BE2C (cell line): ENCODE measurements at regions not wholly inside any gene's neighbourhood (a gene's known extent, or its start where the extent isn't known, plus 50 kb on each side); places are given as distances from the start of the nearest gene placed in this dataset.

ENCODE experiments used
- DNase-seq: peaks from one replicate; pipeline ENCODE4 v3.0.0-alpha.2; 2020
- H3K27me3 ChIP-seq: fragments of 250-450 bp; sonication (Bioruptor Pico); 2 replicates; pipeline ENCODE4 v1.5.1; 2020; ENCODE audit warnings: mild to moderate bottlenecking
- H3K36me3 ChIP-seq: fragments of 250-450 bp; sonication (Bioruptor Pico); 2 replicates; pipeline ENCODE4 v1.5.1; 2020; ENCODE audit warnings: mild to moderate bottlenecking
- H3K4me1 ChIP-seq: fragments of 250-450 bp; sonication (Bioruptor Pico); 2 replicates; pipeline ENCODE4 v1.5.1; 2020
- H3K4me3 ChIP-seq: 2 replicates; pipeline ENCODE4 v1.5.1; 2011; ENCODE audit warnings: low read depth, low read length
- H3K9me3 ChIP-seq: fragments of 250-450 bp; sonication (Bioruptor Pico); 2 replicates; pipeline ENCODE4 v1.5.1; 2020
- CTCF ChIP-seq: IDR thresholded peaks from 2 replicates; pipeline ENCODE4 v1.5.1; 2012; ENCODE audit warnings: mild to moderate bottlenecking, low read depth, low read length

DNA sequence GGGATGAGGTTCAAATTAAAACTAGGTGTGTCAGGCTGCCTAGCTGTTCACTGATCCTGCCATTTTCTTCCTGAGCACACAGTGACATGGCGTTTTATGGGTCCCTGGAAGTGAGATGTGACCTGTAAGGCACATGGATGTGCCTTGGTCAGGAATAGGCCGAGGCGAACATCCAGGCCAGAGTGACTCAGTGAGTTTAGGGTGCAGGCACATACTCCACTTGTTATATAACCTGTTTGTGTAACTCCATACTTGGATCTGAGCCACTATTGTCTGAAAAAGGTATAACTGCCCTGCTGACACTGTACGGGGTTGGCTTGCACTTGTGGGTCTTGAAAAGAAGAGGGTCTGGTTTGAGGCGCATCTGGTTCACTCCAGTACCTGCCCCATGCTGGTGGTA is 150.1 kb upstream of the ADAMTS16 start:
- no peaks in the 10 kb centered on the region for H3K36me3 ChIP-seq
- H3K9me3 ChIP-seq = no peaks in the 10 kb centered on the region
- no peak for DNase-seq
- no peak overlapping the region for H3K4me3 ChIP-seq
- TF ChIP-seq CTCF = no peak
- no peaks in the 10 kb centered on the region for H3K4me1 ChIP-seq
- no peaks in the 10 kb centered on the region for H3K27me3 ChIP-seq

DNA sequence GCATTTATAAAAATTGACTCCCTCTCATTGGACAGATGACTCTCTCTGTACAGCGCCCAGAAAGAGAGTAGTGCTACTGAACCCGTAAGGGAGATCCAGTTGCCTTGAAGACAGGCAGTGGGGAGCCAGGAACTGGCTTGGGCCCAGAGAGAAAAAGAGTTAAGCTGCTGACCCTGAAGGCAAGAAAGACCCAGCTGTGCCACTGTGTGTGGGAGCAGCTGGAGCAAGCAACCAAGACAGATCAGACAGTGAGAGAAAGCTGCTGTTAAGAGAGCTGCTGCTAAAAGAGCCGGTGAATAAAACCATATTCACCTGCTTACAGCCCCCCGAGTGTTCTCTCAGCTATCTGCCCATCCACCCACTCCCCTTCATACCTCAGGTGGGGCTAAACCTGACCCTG is 149.7 kb upstream of the ADAMTS16 start:
- Histone ChIP-seq H3K4me1 (no peaks in the 10 kb centered on the region), H3K9me3 (no peaks in the 10 kb centered on the region), H3K27me3 (no peaks in the 10 kb centered on the region), H3K36me3 (no peaks in the 10 kb centered on the region), H3K4me3 (no peak overlapping the region)
- DNase-seq = no peak
- TF ChIP-seq CTCF = no peak

GRCh38 chr5:4991925-4992324 is 148.2 kb upstream of the ADAMTS16 start:
- DNase-seq = no peak

DNA sequence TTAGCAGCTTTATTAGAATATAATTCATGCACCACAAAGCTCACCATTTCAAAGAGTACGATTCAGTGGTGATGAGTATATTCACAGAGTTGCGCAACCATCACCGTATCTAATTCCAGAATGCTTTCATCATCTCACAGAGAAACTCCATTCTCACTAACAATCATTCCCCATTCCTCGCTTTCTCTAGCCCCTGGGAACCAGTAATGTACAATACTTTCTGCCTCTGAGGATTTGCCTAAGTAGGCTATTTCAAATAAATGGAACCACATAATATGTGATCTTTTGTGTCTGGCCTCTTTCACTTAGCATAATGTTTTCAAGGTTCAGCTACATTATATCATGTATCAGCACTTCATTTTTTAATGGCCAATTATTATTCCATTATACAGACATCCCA is 145.1 kb upstream of the ADAMTS16 start:
- Histone ChIP-seq H3K4me3 (no peak overlapping the region), H3K27me3 (no peaks in the 10 kb centered on the region), H3K9me3 (no peaks in the 10 kb centered on the region), H3K36me3 (no peaks in the 10 kb centered on the region), H3K4me1 (no peaks in the 10 kb centered on the region)
- DNase-seq = no peak
- no peak for TF ChIP-seq CTCF

More at GRCh38 chr5:4991925-4992324, 148.2 kb upstream of the ADAMTS16 start:
- H3K4me3 ChIP-seq = no peak overlapping the region
- no peaks in the 10 kb centered on the region for H3K9me3 ChIP-seq
- H3K27me3 ChIP-seq = no peaks in the 10 kb centered on the region
- no peaks in the 10 kb centered on the region for H3K36me3 ChIP-seq
- no peaks in the 10 kb centered on the region for H3K4me1 ChIP-seq
- TF ChIP-seq CTCF = no peak

- TF ChIP-seq CTCF = no peak
- no peaks in the 10 kb centered on the region for H3K36me3 ChIP-seq
These were observed 134.8 kb upstream of the ADAMTS16 start for GRCh38 chr5:5005353-5005752.

GRCh38 chr5:5006548-5006947 is 133.6 kb upstream of the ADAMTS16 start:
- Histone ChIP-seq H3K4me3 (no peak overlapping the region), H3K27me3 (no peaks in the 10 kb centered on the region; the same call in 1 of the 2 replicates), H3K36me3 (no peaks in the 10 kb centered on the region), H3K4me1 (no peaks in the 10 kb centered on the region), H3K9me3 (no peaks in the 10 kb centered on the region)
- TF ChIP-seq CTCF = no peak
- no peak for DNase-seq

More at GRCh38 chr5:5005353-5005752, 134.8 kb upstream of the ADAMTS16 start:
- no peak for DNase-seq
- H3K4me3 ChIP-seq = no peak overlapping the region
- H3K27me3 ChIP-seq = no peaks in the 10 kb centered on the region
- H3K4me1 ChIP-seq = no peaks in the 10 kb centered on the region
- H3K9me3 ChIP-seq = no peaks in the 10 kb centered on the region
